ENCODE measurements at regions not wholly inside any gene's neighbourhood (a gene's known extent, or its start where the extent isn't known, plus 50 kb on each side); places are given as distances from the start of the nearest gene placed in this dataset.

GRCh38 chr10:59493017-59493416, 130.7 kb upstream of the FAM13C start:
- TF ChIP-seq RCOR1 (IDR thresholded peaks at IDR 0.05; ENCODE audit: borderline replicate concordance in 1 of 2, low read depth in 2 of 2, low read length in 2 of 2) (no peak), RNF219 (CRISPR knock-in tag; IDR thresholded peaks at IDR 0.05) (no peak), BRF2 (IDR thresholded peaks at IDR 0.05; ENCODE audit: borderline replicate concordance, insufficient read depth, insufficient read length) (no peak), JUNB (CRISPR knock-in tag; conservative IDR thresholded peaks at IDR 0.05) (no peak), BRD4 (IDR thresholded peaks at IDR 0.05) (no peak)
- TF ChIP-seq, protein P1, sequence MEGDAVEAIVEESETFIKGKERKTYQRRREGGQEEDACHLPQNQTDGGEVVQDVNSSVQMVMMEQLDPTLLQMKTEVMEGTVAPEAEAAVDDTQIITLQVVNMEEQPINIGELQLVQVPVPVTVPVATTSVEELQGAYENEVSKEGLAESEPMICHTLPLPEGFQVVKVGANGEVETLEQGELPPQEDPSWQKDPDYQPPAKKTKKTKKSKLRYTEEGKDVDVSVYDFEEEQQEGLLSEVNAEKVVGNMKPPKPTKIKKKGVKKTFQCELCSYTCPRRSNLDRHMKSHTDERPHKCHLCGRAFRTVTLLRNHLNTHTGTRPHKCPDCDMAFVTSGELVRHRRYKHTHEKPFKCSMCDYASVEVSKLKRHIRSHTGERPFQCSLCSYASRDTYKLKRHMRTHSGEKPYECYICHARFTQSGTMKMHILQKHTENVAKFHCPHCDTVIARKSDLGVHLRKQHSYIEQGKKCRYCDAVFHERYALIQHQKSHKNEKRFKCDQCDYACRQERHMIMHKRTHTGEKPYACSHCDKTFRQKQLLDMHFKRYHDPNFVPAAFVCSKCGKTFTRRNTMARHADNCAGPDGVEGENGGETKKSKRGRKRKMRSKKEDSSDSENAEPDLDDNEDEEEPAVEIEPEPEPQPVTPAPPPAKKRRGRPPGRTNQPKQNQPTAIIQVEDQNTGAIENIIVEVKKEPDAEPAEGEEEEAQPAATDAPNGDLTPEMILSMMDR (IDR thresholded peaks at IDR 0.05 in 2 of 3, conservative IDR thresholded peaks at IDR 0.05 in 1 of 3; ENCODE audit: insufficient read depth in 2 of 3, low read depth in 1 of 3, low read length in 3 of 3) = no peak
